HG03135 (cell line): ENCODE measurements at regions not wholly inside any gene's neighbourhood (a gene's known extent, or its start where the extent isn't known, plus 50 kb on each side); places are given as distances from the start of the nearest gene placed in this dataset.
"Not testable (repeated sequence)": the region's sequence is repeated elsewhere in the genome, so short reads cannot be mapped to it uniquely, and the experiment has no call there.

ENCODE experiments used
- ATAC-seq: cut with Tn5 transposase; IDR thresholded peaks from one replicate; pipeline ENCODE4 v1.9.1; 2021; ENCODE audit warnings: mild to moderate bottlenecking, moderate library complexity; ENCODE audit not compliant: unreplicated experiment

DNA sequence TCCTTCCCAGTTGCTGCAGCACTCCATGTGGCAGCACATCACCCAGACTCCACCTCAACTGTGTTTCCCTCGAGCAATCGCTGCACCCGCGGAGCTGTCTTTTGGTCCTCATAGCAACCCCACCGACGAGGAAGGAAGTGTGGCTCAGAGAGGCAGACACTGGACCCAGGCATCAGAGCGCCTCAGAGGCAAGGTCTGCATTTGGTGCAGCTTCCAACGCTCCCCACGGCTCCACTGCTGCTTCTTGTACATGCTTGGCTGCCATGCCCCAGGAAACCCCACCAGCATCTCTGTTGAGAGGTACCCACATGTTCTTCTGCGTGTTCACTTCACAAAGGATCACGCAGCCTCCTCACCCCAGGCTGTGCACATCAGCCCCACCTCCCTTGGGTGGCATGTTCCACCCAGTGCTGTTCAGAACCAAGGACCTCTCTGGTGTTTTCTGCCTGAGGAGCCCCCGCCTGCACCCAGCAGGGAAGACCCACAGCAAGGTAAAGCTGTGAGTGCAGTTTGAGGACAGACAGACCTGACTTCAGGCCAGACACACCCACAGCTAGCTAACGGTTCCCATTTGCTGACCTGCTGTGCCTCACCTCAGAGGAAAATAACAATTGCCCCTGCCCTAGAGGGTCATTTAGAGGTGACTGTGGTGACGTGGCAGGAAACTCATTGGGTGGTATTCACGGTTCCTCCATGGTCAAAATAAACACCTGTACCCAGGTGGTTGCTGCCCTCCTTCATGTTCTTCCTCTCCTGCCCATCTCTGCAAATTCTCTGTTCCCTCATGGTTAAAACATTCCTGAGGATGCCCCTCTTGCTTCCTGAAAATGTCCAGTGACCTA is 326.3 kb upstream of the MYT1L start:
- ATAC-seq, result no peak

GRCh38 chr2:2656115-2657011 is 325.3 kb upstream of the MYT1L start:
- no peak for ATAC-seq

GRCh38 chr2:2655453-2656114 is 324.5 kb upstream of the MYT1L start:
- ATAC-seq, result no peak

GRCh38 chr2:2653231-2653630 is 322.2 kb upstream of the MYT1L start:
- ATAC-seq, result no peak

- ATAC-seq, result no peak
Measured at GRCh38 chr2:2650608-2651375, 319.7 kb upstream of the MYT1L start.

GRCh38 chr2:2649109-2650072 is 318.3 kb upstream of the MYT1L start:
- ATAC-seq, result no peak

DNA sequence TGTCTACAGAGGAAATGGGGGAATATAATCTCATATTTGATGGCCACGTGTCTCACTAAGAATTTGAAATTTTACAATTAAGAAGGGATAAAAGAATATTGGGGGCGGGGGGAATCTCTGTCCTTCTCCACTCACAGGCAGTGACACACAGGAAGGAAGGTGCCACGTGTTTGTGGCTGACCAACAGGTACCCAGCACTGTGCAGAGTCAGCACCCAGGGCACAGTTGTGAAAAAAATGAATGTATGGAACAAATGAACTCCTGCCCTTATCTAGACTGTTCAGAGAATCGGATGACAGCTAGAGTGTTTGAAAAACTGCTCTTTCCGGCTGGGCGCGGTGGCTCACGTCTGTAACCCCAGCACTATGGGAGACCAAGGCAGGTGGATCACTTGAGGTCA is 317.0 kb upstream of the MYT1L start:
- no peak for ATAC-seq

GRCh38 chr2:2647141-2647541 is 316.1 kb upstream of the MYT1L start:
- ATAC-seq, result no peak

GRCh38 chr2:2646433-2647051 is 315.5 kb upstream of the MYT1L start:
- no peak for ATAC-seq

- no peak for ATAC-seq
Measured at GRCh38 chr2:2645162-2645855, 314.2 kb upstream of the MYT1L start.

DNA sequence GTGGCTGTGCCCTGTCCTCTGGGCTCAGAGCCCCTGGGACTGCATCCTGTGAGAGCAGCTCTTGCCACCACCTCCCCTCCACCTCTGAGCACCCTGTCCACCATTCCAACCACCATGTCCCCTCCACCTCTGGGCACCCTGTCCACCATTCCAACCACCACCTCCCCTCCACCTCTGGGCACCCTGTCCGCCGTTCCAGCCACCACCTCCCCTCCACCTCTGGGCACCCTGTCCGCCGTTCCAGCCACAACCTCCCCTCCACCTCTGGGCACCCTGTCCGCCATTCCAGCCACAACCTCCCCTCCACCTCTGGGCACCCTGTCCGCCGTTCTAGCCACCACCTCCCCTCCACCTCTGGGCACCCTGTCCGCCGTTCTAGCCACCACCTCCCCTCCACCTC is 313.7 kb upstream of the MYT1L start:
- ATAC-seq, result not testable (repeated sequence)

DNA sequence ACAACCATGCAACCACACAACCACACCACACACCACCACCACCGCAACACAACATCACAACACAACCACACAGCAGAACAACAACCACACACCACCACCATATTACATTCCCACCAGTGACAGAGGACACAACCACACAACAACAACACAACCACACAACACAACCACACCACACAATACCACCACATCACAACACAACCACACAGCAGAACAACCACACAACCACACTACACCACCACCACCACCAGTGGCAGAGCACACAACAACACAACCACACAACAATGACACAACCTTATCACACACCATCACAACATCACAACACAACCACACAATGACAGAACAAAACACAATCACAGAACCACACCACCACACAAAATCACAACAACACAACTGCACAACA is 313.0 kb upstream of the MYT1L start:
- no peak for ATAC-seq

DNA sequence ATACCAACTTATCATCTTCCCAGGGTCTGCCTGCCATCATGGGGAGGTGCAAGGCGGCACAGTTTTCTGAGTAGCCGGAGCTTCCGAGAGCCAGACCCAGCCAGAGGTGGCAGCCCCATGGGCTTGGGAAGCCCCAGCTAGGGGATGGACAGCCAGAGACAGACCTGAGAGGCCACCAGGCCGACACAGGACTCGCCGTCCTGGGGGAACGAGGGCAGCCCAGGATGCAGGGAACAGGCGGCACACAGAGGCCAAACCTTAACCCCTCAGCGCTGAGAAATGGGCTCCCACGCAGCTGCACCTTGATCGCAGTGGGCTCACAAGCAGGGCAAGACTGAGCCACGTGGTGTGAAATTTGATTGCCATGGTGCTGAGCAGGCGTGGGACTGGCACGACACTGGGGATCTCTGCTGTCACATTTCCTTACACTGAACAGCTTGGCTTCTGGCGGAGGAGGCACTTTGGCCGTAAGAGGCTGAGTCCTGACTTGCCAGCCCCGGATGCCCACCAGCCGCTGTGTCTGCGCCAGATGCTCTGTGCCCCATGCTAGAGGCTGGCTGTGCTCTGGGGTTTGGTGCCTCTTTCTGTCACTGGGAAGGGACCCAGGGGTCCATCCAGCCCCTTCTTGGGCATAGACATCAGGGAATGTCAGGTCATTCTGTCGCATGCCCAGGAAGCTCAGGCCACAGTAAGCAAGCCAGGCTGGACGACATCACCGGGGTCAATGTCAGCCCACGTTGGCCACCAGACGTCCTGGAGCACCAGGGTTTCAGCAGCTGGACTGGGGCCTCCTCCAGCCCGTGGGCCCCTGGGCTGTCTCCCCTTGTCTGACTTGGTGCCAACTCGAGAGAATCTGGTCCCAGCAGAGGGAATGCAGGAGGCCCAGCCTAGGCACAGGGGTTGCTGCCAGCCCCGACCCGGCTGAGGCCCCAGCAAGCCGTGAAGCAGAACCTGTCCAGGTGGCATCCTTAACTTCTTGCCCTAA is 312.1 kb upstream of the MYT1L start:
- no peak for ATAC-seq

- ATAC-seq, result no peak
Measured at GRCh38 chr2:2641541-2642410, 310.7 kb upstream of the MYT1L start.

GRCh38 chr2:2640818-2641217 is 309.7 kb upstream of the MYT1L start:
- ATAC-seq, result no peak

- no peak for ATAC-seq
Measured at GRCh38 chr2:2640371-2640770, 309.3 kb upstream of the MYT1L start.
